Adrenal gland (tissue), 9 donors: ENCODE measurements at regions not wholly inside any gene's neighbourhood (a gene's known extent, or its start where the extent isn't known, plus 50 kb on each side); places are given as distances from the start of the nearest gene placed in this dataset.

Experiments used
- DNase-seq, 7 donors: peaks; one replicate each; pipeline ENCODE4 v3.0.0-alpha.2; 2019 to 2020
- H3K27ac ChIP-seq, 5 donors: fragments of 200-600 bp; sonication (generic) in 4 of 5; 1 replicate in 3 of 5; 2 replicates in 2 of 5; pipeline versions ENCODE4 v1.5.1 to v1.8.0; 2016 to 2020; ENCODE audit warnings: mild to moderate bottlenecking in 1 of 5
- H3K27me3 ChIP-seq: fragments of 200-600 bp; 2 replicates; pipeline ENCODE4 v1.8.0; 2021
- H3K36me3 ChIP-seq, 2 donors: fragments of 200-600 bp; replicated peaks in 1 of 2; 1 replicate in 1 of 2; 2 replicates in 1 of 2; pipeline versions ENCODE4 v1.5.1 to v1.8.0; 2018 to 2022
- H3K4me1 ChIP-seq, 2 donors: fragments of 200-600 bp; replicated peaks in 1 of 2; 1 replicate in 1 of 2; 2 replicates in 1 of 2; pipeline versions ENCODE4 v1.5.1 to v1.8.0; 2018 to 2021
- H3K4me3 ChIP-seq, 4 donors: fragments of 200-600 bp; sonication (generic) in 3 of 4; one replicate each; pipeline ENCODE4 v1.5.1; 2016 to 2018
- H3K9me3 ChIP-seq, 3 donors: fragments of 200-600 bp; sonication (generic) in 1 of 3; replicated peaks in 1 of 3; 1 replicate in 2 of 3; 2 replicates in 1 of 3; pipeline versions ENCODE4 v1.5.1 to v1.8.0; 2016 to 2021
- POLR2A ChIP-seq, 2 donors: fragments of 450-650 bp; IDR thresholded peaks; one replicate each; pipeline ENCODE4 v1.6.1; 2017; ENCODE audit warnings: antibody characterized with exemption in 2 of 2, mild to moderate bottlenecking in 2 of 2, moderate library complexity in 1 of 2
- WGBS, 4 donors: extraction: QIAGEN DNeasy Blood & Tissue Kit in 2 of 4; methylation state at CpG; one replicate each; pipeline versions ENCODE4 v1.1.5 to v1.1.7; 2013 to 2017; 5-methylcytosine and 5-hydroxymethylcytosine counted together
- intact Hi-C, 2 donors: fragments of 100-400 bp; cut with DNase I; formaldehyde crosslinking; loops; one replicate each; pipeline versions ENCODE4 v1.14.1 to v1.15.0; 2022 to 2023
- TF ChIP-seq, protein P1 (sequence below), 6 experiments: fragments of 450-650 bp in 4 of 6; fragments of 200-600 bp in 2 of 6; sonication (generic) in 1 of 6; IDR thresholded peaks; 1 replicate in 5 of 6; 2 replicates in 1 of 6; pipeline versions ENCODE4 v1.5.1 to v1.8.0; 2016 to 2021; ENCODE audit warnings: antibody characterized with exemption in 6 of 6, mild to moderate bottlenecking in 2 of 6, moderate library complexity in 1 of 6
- donor health status: healthy with polysubstance abuse.
- donor health status: Bipolar disorder and iron deficiency.
- donor health status: DM: yes; HTN: yes; CAD: no.
- donor health status: DM: no; HTN: no; CAD: no.
- donor health status: DM: no; HTN: no; CAD: no.

- H3K9me3 ChIP-seq = no peaks in the 10 kb centered on the region
- no peak overlapping the region for H3K27ac ChIP-seq
- 79 to 100% (median 89%) methylated on average over 2 of the region's 2 CpGs for WGBS, 4 donors
- no peak for DNase-seq
- no peak for TF ChIP-seq POLR2A (IDR thresholded peaks at IDR 0.05)
- TF ChIP-seq, protein P1, sequence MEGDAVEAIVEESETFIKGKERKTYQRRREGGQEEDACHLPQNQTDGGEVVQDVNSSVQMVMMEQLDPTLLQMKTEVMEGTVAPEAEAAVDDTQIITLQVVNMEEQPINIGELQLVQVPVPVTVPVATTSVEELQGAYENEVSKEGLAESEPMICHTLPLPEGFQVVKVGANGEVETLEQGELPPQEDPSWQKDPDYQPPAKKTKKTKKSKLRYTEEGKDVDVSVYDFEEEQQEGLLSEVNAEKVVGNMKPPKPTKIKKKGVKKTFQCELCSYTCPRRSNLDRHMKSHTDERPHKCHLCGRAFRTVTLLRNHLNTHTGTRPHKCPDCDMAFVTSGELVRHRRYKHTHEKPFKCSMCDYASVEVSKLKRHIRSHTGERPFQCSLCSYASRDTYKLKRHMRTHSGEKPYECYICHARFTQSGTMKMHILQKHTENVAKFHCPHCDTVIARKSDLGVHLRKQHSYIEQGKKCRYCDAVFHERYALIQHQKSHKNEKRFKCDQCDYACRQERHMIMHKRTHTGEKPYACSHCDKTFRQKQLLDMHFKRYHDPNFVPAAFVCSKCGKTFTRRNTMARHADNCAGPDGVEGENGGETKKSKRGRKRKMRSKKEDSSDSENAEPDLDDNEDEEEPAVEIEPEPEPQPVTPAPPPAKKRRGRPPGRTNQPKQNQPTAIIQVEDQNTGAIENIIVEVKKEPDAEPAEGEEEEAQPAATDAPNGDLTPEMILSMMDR (IDR thresholded peaks at IDR 0.05) = no peak
- no peaks in the 10 kb centered on the region for H3K36me3 ChIP-seq
- H3K4me1 ChIP-seq = no peaks in the 10 kb centered on the region
- H3K4me3 ChIP-seq = no peak overlapping the region
- intact Hi-C loops = no loop called here
- no peaks in the 10 kb centered on the region for H3K27me3 ChIP-seq
These were observed 212.9 kb upstream of the SMIM31 start for GRCh38 chr4:164540987-164541386.

- DNase-seq = no peak
- TF ChIP-seq, protein P1 (IDR thresholded peaks at IDR 0.05) = no peak
- TF ChIP-seq POLR2A (IDR thresholded peaks at IDR 0.05) = no peak
- H3K27ac ChIP-seq = no peak overlapping the region
- intact Hi-C loops = no loop called here
- no peaks in the 10 kb centered on the region for H3K9me3 ChIP-seq
- WGBS, 4 donors = 50 to 71% (median 63%) methylated on average over 1 of the region's 1 CpG
- no peaks in the 10 kb centered on the region for H3K4me1 ChIP-seq
- no peak overlapping the region for H3K4me3 ChIP-seq
- no peaks in the 10 kb centered on the region for H3K36me3 ChIP-seq
- no peaks in the 10 kb centered on the region for H3K27me3 ChIP-seq
These were observed 211.5 kb upstream of the SMIM31 start for GRCh38 chr4:164542431-164542830.

GRCh38 chr4:164550989-164551712 is 202.8 kb upstream of the SMIM31 start:
- Histone ChIP-seq H3K27me3 (no peaks in the 10 kb centered on the region), H3K4me1 (no peaks in the 10 kb centered on the region), H3K4me3 (no peak overlapping the region), H3K9me3 (no peaks in the 10 kb centered on the region), H3K36me3 (no peaks in the 10 kb centered on the region), H3K27ac (no peak overlapping the region)
- no peak for DNase-seq
- 64 to 76% (median 73%) methylated on average over 5 of the region's 5 CpGs for WGBS, 4 donors
- intact Hi-C loops = no loop called here
- TF ChIP-seq POLR2A (IDR thresholded peaks at IDR 0.05) = no peak
- TF ChIP-seq, protein P1 (IDR thresholded peaks at IDR 0.05) = no peak

DNA sequence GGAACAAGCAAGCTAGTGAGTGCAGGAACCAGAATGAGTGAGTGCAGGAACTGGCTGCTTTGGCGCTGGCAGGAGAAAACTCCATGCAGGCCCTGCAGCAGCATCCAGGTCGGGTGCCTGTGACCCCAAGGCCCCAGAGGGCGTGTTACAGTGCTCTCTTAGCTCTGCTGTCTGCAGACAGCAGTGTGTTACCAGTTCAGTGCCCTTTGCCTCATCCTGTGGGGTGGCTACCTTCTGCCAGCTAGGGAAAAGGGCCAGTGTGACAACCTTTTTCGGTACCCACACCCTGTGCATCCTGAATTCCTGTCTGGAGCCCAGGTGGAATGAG is 202.3 kb upstream of the SMIM31 start:
- H3K9me3 ChIP-seq = no peaks in the 10 kb centered on the region
- H3K36me3 ChIP-seq = no peaks in the 10 kb centered on the region
- intact Hi-C loops = no loop called here
- H3K27ac ChIP-seq = no peak overlapping the region
- H3K4me3 ChIP-seq = no peak overlapping the region
- TF ChIP-seq, protein P1 (IDR thresholded peaks at IDR 0.05) = no peak
- TF ChIP-seq POLR2A (IDR thresholded peaks at IDR 0.05) = no peak
- no peaks in the 10 kb centered on the region for H3K27me3 ChIP-seq
- DNase-seq = no peak
- H3K4me1 ChIP-seq = no peaks in the 10 kb centered on the region
- WGBS, 4 donors = 57 to 84% (median 65%) methylated on average over 2 to 4 of the region's 4 CpGs
